ENCODE measurements at regions not wholly inside any gene's neighbourhood (a gene's known extent, or its start where the extent isn't known, plus 50 kb on each side); places are given as distances from the start of the nearest gene placed in this dataset.

DNA sequence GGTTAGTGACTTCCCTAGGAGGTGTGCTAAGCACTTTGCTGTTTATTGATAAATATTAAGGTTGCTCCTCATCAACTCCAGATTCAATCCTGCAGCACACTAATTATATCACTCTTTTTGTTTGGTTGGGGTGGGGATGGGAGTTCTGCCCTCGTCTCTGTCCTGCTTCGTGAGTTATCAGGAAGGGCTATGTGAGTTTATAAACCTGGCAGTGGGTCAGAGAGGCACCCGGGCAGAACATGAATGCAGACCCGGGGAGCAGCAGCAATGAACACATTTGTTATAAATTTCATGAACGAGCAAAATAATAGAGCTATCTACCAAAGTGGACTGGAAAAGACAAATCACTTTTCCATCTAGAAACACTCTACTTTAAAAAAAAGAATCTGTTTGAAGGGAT, 125.5 kb upstream of the WWC1 start:
- DNase-seq (ENCODE audit: low spot score), result no peak
- in situ Hi-C loops (cut with MboI; ENCODE audit: low pct_unique_long_range_greater_than_20kb, low sequenced_read_pairs, unreplicated experiment), result no loop called here
- TF ChIP-seq, protein P1, sequence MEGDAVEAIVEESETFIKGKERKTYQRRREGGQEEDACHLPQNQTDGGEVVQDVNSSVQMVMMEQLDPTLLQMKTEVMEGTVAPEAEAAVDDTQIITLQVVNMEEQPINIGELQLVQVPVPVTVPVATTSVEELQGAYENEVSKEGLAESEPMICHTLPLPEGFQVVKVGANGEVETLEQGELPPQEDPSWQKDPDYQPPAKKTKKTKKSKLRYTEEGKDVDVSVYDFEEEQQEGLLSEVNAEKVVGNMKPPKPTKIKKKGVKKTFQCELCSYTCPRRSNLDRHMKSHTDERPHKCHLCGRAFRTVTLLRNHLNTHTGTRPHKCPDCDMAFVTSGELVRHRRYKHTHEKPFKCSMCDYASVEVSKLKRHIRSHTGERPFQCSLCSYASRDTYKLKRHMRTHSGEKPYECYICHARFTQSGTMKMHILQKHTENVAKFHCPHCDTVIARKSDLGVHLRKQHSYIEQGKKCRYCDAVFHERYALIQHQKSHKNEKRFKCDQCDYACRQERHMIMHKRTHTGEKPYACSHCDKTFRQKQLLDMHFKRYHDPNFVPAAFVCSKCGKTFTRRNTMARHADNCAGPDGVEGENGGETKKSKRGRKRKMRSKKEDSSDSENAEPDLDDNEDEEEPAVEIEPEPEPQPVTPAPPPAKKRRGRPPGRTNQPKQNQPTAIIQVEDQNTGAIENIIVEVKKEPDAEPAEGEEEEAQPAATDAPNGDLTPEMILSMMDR (IDR thresholded peaks at IDR 0.05; ENCODE audit: extremely low read depth, insufficient read depth, missing control alignments), result no peak

DNA sequence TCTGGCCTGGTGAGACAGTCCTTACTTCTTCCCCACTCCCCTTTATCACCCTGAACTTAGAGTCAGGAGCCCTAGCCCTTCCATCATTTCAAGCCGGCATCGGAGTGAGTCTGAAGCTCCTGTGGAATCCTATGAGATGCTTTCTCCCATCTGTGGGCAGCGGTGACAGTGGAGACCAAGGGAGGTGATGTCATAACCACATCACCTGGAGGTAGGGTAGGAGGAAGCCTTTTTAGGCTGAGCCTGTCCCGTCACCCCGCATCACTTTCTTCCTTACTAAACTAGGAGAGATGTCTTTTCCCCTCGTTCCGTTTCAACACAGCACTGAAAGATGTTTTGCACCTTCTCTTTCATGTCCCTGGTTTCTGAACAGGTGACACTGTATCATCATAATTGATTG, 124.1 kb upstream of the WWC1 start:
- TF ChIP-seq, protein P1 (IDR thresholded peaks at IDR 0.05; ENCODE audit: extremely low read depth, insufficient read depth, missing control alignments), result no peak
- in situ Hi-C loops (cut with MboI; ENCODE audit: low pct_unique_long_range_greater_than_20kb, low sequenced_read_pairs, unreplicated experiment), result no loop called here
- DNase-seq (ENCODE audit: low spot score), result no peak

DNA sequence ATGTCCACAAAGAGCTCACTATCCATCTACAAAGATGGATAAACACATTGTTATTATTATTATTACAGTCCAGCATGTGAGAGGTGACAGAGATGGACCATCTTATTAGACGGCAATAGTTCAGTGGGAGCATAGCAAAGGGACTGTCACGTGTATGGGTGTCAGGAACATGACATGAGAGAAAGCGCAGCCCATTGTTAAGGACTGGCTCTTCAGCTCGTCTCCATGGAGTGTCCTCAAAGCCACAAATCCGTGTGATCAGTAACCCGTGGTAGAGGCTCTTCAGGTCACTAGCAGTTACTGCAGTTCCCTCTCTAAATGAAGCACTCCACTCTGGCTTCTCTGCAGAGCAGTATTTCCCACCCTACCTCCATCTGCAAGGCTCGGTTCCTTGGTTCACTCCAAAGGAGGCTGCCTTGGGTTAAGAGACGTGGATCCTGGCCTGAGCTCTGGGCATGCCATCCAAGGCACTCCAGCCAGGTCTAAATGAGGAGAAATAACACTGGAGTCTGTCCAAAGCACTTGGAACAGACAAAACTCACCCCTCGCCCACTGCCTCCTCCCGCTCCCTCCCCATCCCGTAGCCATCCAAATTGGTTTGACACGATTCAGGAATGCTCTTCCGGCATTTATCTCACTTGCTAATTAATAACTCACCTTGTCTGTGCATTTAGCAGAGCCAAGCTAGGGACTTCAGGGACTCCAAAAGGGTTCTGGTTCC, 122.3 kb upstream of the WWC1 start:
- TF ChIP-seq, protein P1 (IDR thresholded peaks at IDR 0.05; ENCODE audit: extremely low read depth, insufficient read depth, missing control alignments), result no peak
- no peak for DNase-seq (ENCODE audit: low spot score)
- in situ Hi-C loops (cut with MboI; ENCODE audit: low pct_unique_long_range_greater_than_20kb, low sequenced_read_pairs, unreplicated experiment), result no loop called here

DNA sequence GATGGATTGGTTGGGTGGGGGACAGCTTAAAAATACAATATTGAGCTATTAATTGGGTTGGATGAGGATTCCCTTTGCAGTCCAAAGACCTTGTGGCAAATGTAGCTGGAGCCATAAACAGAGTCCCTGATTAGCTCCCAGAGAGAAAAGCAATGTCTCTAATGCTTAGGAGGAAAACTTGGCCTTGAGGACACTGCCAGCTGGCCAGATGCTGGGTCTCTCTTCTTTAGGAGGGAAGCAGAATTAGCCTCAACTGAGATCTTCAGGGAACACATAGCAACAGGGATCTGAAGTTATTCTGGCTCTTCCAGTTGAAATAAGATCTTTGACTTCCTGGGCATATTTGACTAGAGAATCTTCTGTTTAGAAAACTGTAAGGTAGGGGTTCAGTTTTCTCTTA, 121.7 kb upstream of the WWC1 start:
- TF ChIP-seq, protein P1 (IDR thresholded peaks at IDR 0.05; ENCODE audit: extremely low read depth, insufficient read depth, missing control alignments), result no peak
- DNase-seq (ENCODE audit: low spot score), result no peak
- in situ Hi-C loops (cut with MboI; ENCODE audit: low pct_unique_long_range_greater_than_20kb, low sequenced_read_pairs, unreplicated experiment), result no loop called here

DNA sequence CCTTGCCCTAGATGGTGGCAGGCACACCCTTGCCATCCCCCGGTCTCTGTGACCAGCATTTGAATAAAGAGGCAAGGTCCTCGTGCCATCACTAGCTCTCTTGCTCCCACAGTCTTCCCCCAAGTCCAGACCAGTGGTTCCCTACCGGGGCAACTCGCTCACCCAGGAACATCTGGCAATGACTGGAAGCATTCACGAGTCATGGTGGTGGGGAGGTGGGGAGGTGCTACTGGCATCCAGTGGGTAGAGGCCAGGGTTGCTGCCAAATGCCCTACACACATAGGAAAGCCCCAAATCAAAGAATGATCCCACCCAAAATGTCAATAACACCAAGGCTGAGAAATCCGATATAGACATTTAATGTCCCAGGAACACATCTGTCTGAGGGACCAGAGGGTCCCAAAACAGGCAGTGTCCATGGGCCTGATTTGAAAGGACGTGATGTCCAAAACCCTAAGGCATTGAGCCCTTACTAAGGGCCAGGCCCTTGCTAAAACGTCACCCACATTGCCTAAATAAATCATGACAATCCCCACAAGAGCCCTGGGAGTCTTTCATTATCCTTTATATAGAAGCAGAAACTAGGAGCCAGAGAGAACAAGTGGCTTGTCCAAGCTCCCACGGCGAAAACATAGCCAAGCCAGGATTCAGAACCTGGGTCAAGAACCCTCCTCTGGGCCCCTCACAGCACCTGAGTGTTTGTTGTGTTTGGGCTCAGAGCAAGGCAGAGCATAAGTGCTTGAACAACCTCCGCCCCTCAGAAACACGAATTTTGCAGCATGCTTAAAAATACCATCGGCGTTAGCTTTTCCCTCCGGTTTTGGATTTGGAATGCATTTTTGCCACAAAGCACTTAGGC, 119.3 kb upstream of the WWC1 start:
- TF ChIP-seq, protein P1 (IDR thresholded peaks at IDR 0.05; ENCODE audit: extremely low read depth, insufficient read depth, missing control alignments), result no peak
- in situ Hi-C loops (cut with MboI; ENCODE audit: low pct_unique_long_range_greater_than_20kb, low sequenced_read_pairs, unreplicated experiment), result no loop called here
- DNase-seq (ENCODE audit: low spot score), result no peak

DNA sequence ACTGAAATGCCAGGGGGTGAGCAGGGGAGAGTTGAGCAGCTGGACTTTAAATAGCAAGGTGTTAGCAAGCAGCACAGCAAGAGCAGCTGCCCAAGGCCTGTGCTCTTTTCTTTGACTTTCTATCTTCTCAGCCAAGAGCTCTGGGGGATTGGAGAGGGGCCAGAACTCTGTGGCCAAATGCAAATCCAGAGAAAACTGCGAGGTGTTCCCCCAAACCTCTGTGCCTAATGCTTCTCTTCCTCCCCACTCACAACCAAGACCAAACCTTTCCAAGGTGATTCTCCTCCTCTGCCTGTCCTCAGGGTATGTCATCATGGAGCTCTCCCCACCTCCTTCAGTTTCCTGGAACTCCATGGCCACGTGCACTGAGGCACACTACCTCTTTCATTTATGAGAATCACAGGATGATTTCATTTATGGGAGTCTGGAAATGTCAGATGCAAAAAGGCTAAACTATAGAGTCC, 118.7 kb upstream of the WWC1 start:
- TF ChIP-seq, protein P1 (IDR thresholded peaks at IDR 0.05; ENCODE audit: extremely low read depth, insufficient read depth, missing control alignments), result no peak

More for the DNA sequence above, 118.7 kb upstream of the WWC1 start:
- in situ Hi-C loops (cut with MboI; ENCODE audit: low pct_unique_long_range_greater_than_20kb, low sequenced_read_pairs, unreplicated experiment), result no loop called here
- DNase-seq (ENCODE audit: low spot score), result no peak
